GM12873 (cell line): ENCODE measurements at regions not wholly inside any gene's neighbourhood (a gene's known extent, or its start where the extent isn't known, plus 50 kb on each side); places are given as distances from the start of the nearest gene placed in this dataset.

ENCODE experiments used
- TF ChIP-seq, protein P1 (sequence below): IDR thresholded peaks from 2 replicates; pipeline ENCODE4 v1.5.1; 2012; ENCODE audit warnings: low read depth, mild to moderate bottlenecking, moderate library complexity, low read length, control low read depth; ENCODE audit not compliant: insufficient read depth; ENCODE audit errors: missing control alignments

- TF ChIP-seq, protein P1, sequence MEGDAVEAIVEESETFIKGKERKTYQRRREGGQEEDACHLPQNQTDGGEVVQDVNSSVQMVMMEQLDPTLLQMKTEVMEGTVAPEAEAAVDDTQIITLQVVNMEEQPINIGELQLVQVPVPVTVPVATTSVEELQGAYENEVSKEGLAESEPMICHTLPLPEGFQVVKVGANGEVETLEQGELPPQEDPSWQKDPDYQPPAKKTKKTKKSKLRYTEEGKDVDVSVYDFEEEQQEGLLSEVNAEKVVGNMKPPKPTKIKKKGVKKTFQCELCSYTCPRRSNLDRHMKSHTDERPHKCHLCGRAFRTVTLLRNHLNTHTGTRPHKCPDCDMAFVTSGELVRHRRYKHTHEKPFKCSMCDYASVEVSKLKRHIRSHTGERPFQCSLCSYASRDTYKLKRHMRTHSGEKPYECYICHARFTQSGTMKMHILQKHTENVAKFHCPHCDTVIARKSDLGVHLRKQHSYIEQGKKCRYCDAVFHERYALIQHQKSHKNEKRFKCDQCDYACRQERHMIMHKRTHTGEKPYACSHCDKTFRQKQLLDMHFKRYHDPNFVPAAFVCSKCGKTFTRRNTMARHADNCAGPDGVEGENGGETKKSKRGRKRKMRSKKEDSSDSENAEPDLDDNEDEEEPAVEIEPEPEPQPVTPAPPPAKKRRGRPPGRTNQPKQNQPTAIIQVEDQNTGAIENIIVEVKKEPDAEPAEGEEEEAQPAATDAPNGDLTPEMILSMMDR, result no peak
These were observed 139.5 kb upstream of the SLC24A3 start for GRCh38 chr20:19072988-19073387.

DNA sequence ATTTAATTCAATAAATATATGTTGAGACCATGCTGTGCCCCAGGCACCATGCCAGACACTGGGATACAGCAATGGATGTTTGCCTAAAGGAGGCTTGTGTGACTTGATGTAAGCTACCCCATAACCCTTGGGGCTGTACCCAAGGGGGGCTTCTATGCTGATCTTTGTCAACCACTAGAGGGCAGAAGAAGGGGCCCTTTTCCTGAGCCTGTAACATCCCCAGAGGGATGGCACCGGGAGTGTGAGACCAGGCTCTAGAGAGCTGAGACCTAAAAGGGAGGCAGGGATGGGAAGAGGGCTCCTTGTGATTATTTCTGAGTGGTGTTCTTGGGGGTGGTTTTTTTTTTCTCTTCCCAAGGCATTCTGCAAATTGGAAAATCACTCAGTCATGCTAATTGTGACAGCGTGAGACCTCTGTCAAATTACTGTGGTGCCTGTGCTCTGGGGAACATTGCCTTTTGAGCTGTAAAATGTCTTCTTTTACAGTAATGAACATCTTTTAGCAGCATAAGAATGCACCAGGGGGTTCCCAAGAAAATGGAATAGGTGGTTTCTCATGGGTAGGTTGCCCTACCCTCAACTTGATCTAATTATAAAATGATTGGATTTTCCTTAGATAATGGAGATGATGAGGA lies 138.7 kb upstream of the SLC24A3 start:
- TF ChIP-seq, protein P1, result peak; percentile 58

- TF ChIP-seq, protein P1, result no peak
These were observed 138.1 kb upstream of the SLC24A3 start for GRCh38 chr20:19074356-19074755.

GRCh38 chr20:19074828-19075516 lies 137.5 kb upstream of the SLC24A3 start:
- TF ChIP-seq, protein P1, result no peak

DNA sequence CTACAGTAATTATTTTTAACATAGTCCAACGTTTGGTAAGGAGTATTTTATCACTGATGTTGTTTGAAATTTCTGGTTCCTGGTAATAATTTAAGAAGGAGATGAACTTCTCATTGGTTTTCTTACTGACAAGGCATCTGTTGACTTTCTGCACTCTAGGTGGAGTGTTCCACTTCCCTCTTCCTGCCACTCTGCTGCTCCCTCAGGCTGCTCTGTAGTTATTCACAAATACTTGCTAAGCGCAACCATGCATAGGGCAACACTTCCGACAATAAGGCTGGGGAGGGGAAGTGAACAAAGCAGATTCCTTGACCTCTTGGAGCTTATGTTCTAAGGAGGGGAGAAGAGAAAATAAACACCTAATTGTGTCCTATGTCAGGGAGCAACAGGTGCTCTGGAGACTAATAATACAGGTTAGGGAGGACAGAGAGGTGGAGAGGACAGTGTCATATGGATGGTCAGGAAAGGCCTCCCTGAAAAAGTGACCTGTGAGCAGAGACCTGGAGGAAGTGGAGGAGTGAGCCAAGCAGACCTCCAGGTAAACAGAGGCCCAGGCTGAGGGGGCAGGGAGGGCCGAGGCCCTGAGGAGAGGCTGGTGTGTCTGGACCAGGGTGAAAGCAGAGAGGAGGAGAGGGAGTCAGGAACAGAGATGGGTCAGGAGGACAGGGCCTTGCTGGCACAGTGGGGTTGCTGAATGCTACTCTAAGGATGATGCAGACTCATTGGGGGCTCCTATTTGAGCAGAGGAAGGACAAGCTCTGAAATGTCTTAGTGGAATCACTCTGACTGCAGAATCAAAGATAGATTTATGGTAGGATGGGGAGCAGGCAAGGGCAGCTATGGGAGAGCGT lies 134.8 kb upstream of the SLC24A3 start:
- TF ChIP-seq, protein P1, result no peak

DNA sequence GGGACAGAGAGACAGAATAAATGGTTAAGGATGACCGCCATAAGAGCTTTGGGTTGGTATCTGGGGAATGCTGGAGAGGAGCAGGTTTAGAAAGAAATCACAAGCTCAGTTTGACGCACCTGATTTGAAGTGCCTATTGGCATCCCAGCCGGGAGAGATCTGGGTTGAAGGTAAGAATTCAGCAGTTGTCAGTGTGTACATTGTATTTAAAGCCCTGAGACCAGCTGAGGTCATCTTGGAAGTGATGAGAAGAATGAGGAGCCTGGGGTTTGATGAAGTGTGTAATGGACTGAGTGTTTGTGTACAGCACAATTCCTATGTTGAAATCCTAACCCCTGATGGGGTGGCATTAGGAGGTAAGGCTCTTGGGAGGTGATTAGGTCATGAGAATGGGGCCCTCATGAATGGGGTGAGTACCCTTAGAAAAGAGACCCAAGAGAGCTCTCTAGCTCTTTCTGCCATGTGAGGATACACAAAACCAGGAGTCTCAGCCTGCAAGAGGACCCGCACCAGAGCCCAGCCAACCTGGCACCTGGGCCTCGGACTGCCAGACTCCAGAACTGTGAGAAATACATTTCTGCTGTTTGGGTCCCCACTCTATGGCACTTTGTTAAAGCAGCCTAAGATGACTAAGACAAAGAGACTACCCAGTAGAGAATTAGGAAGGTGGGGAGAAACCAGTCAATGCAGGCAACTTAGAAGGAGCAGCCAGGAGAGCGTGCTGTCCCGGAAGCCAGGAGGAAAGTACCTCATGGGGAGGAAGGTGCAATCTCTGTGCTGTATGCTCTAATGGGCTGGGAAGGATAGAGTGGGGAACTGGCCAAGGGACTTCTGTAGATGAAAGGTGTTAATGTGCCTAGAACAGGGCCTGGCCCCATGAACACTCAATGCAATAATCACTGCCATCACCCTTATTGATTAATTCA lies 133.7 kb upstream of the SLC24A3 start:
- TF ChIP-seq, protein P1, result no peak
